D721Med (cell line): ENCODE measurements at regions not wholly inside any gene's neighbourhood (a gene's known extent, or its start where the extent isn't known, plus 50 kb on each side); places are given as distances from the start of the nearest gene placed in this dataset.

Experiments
- DNase-seq: peaks from one replicate; pipeline ENCODE4 v3.0.0; 2011; ENCODE audit warnings: low spot score; ENCODE audit not compliant: insufficient read length
- FAIRE-seq: peaks from 2 replicates; lab custom pipeline; 2011; peaks lifted over from hg19 to GRCh38; lab: Jason Lieb, UNC
- TF ChIP-seq, protein P1 (sequence below): IDR thresholded peaks from 2 replicates; pipeline ENCODE4 v1.5.1; 2012; ENCODE audit warnings: mild to moderate bottlenecking, control low read depth; ENCODE audit not compliant: insufficient read depth; ENCODE audit errors: missing control alignments

DNA sequence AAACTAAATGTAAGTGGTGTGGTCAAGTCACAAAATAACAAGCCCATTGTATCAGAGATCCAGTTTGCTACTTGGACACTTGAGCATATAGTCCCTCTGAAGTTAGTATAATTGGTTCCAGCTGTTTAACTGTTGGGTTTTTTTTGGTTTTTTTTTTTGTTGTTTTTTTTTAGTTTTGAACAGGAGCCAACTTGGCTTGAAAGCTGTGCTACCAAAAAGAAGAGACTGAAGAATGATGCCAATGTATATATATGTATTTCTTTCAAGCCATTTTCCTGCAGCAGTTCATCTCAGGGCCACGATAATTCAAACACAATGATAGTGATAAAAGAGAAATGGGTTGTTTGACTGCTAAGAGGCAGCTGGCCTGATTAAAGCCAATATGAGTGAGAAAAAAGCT lies 138.3 kb downstream of the PCDH18 start:
- FAIRE-seq (no peak), DNase-seq (no peak)
- TF ChIP-seq, protein P1, sequence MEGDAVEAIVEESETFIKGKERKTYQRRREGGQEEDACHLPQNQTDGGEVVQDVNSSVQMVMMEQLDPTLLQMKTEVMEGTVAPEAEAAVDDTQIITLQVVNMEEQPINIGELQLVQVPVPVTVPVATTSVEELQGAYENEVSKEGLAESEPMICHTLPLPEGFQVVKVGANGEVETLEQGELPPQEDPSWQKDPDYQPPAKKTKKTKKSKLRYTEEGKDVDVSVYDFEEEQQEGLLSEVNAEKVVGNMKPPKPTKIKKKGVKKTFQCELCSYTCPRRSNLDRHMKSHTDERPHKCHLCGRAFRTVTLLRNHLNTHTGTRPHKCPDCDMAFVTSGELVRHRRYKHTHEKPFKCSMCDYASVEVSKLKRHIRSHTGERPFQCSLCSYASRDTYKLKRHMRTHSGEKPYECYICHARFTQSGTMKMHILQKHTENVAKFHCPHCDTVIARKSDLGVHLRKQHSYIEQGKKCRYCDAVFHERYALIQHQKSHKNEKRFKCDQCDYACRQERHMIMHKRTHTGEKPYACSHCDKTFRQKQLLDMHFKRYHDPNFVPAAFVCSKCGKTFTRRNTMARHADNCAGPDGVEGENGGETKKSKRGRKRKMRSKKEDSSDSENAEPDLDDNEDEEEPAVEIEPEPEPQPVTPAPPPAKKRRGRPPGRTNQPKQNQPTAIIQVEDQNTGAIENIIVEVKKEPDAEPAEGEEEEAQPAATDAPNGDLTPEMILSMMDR: no peak

DNA sequence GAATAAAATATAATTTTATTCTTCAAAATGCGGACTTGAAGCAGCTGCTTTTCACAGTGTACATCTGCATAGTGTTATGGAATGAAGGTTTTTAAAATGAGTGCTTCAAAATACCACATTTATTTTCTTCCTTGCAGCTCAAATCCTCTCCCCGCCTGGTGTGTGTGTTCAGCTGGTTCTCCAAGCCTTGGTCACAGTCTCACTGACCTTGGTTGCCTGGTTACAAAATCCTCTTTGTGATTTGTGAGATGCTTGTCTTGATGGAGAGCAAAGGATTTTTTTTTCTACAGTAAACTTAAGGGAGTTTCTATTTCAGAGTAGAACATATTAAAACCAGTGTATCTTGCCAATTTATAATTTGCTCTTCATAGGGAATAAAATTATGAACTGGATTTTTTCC lies 139.2 kb downstream of the PCDH18 start:
- DNase-seq: no peak
- peak; percentile 95 for FAIRE-seq
- TF ChIP-seq, protein P1: no peak

DNA sequence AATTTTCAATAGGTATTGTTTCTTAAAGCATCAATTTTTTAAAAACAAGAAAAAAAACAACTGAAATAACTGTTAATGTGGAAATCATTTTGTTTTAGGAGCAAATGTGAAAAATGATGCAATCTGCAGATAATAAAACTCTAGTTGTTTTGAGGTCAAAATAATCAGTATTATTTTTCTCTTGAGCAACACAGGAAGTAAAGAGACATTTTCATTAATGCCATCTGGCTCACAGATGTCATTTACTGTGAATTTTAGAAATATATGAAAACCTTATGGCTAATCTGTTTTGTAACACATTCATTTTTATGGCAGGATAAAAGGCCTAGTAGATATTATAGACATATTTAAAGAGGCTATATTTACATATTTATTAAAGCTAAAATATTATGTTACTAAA lies 141.6 kb downstream of the PCDH18 start:
- FAIRE-seq: no peak
- DNase-seq: no peak
- TF ChIP-seq, protein P1: no peak

DNA sequence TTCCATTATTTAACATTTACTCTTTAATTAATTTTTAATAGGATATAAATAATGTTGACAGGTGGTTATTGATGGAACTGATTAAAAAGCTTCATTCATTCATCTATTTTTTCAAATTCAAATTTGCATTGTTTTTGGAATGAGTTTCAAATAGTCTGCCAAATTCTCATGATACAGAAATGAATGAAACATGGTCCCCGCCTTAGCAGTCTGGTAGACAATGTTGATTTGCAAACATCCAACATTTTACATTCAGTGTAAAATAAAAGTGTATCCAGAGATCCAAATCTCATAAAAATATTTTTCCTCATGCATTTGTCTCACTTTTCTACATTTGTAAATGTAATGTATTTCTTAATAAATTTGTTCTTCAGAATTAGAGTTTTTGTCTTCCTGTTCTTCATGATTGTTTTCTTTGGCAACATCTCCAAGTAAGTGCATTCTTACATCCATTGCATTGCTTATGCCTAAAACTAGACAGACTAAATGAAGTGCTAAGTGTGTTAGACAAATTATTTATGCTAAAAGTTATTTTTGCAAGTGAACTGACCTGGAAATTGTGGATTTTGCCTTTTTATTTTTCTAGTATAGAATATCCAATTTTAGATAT lies 142.3 kb downstream of the PCDH18 start:
- FAIRE-seq (no peak), DNase-seq (no peak)
- TF ChIP-seq, protein P1: no peak

DNA sequence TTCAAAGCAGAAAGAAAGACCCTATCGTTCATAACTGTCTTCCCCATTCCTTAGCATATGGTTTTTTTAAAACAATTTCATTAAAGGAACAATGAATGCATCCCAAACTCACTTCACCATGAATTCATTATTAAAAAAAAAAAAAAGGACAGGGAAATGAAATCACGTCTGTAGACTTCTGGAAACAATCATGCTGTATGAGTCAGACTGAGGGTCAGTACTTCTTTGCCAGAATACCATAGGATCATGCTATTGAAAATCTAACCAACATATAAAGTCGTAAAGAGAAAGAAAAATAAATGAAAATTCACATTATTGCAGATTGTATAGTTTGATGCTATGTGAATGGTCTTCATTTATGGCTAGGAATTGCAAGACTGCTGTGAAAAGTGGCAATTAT lies 144.4 kb downstream of the PCDH18 start:
- TF ChIP-seq, protein P1: no peak
- no peak for DNase-seq
- no peak for FAIRE-seq

DNA sequence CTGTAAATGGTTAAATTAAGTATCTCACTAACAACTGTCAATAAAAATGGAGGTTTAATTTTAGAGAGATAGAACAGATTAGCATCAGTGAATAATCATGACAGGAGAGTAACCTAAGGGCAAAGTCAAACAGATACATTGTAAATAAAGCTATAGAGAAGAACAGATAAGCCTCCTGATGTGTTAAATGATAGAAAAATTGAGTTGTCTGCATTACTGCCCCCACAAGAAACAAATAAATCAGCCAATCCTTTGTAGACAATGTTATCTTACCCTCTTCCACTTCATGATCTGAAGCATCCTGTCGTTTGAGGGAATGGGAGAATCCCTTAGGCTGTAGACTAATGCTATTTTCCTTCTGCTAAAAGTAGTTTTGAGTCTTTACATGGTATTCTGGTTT lies 147.8 kb downstream of the PCDH18 start:
- DNase-seq (no peak), FAIRE-seq (no peak)

DNA sequence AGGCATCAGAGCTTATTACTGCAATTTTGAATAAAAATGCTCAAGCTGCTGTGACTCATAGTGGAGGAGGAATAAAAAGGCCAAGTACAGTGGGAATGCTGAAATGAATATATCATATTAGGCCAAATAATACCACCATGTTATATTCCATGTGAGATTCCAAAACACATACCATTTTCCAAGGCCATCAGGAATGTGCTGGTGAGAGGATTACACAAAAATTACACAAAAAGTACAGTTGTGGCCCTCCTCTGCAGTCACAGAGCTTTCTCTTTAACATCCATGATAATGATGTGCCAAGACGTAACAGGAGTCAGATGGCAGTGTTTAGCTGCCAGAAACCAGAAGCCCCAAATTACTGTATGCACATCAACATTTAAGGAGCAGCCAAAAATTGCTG lies 153.5 kb downstream of the PCDH18 start:
- DNase-seq: no peak
- TF ChIP-seq, protein P1: no peak
- FAIRE-seq: no peak

More for the DNA sequence above, 147.8 kb downstream of the PCDH18 start:
- TF ChIP-seq, protein P1: no peak
